HG03439 (cell line): ENCODE measurements at regions not wholly inside any gene's neighbourhood (a gene's known extent, or its start where the extent isn't known, plus 50 kb on each side); places are given as distances from the start of the nearest gene placed in this dataset.

ENCODE experiments used
- ATAC-seq: cut with Tn5 transposase; IDR thresholded peaks from one replicate; pipeline ENCODE4 v1.9.1; 2021; ENCODE audit warnings: mild to moderate bottlenecking, moderate library complexity; ENCODE audit not compliant: unreplicated experiment

DNA sequence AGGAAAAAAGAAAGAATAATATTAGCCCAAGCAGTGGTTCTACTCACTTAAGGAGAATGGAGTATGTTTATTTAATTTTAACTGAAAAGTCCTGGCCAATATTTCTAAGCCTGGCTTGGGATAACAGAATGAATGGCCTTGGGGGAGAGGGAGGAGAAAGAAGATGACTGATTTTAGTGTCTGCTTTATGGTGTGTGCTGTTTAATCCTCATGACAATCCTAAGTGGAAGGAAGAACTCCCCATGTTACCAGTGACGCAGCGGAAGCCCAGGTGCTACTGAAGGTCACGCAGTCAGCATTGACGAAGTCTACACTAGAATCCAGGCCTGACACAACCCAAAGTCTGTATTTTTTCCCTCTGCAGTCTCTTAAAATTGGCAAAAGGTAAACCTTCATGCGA lies 50.5 kb downstream of the PALM2AKAP2 start:
- no peak for ATAC-seq

GRCh38 chr9:109831998-109832658 lies 52.1 kb downstream of the PALM2AKAP2 start:
- ATAC-seq, result no peak

GRCh38 chr9:109834855-109835254 lies 54.9 kb downstream of the PALM2AKAP2 start:
- ATAC-seq, result no peak

DNA sequence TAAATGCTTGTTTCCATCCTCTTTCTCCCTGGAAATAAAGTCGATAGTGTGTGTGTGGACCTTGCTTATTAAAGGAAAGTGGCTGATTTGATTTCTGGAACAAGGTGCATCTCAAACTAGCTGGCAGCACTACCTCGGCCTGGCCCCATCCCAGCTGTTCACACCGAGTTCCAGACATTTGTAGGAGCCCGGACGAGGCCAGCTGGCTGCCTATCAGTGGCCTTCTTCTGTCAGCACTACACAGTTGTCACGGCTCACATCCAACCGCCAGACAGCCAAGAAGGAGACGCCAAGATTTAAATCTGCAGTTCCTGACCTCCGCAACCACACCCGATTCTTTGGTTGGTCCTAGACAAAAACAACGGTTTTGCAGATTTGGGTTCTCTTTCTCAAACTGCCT lies 63.6 kb downstream of the PALM2AKAP2 start:
- ATAC-seq, result no peak

- ATAC-seq, result no peak
These were observed 65.2 kb downstream of the PALM2AKAP2 start for GRCh38 chr9:109845226-109845625.

GRCh38 chr9:109846776-109847175 lies 66.8 kb downstream of the PALM2AKAP2 start:
- no peak for ATAC-seq

- no peak for ATAC-seq
These were observed 72.6 kb downstream of the PALM2AKAP2 start for GRCh38 chr9:109852556-109852955.

DNA sequence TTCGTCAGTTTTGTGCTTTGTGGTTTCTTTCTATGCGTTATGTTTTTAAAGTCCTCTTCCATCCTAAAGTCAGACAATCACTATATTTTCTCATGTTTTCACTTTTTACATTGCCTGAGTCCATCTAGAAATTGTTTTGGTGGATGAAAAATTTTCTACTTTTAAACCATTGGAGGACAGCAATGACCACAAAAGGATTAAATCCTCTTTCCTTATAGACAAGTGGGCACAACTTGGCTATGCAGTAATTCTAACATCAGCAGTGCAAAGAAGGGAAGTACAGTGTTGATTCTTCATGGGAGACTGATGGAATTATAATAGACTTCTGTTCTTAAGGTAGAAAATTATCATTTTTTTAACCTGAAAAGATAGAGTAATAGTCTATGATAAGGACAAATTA lies 75.5 kb downstream of the PALM2AKAP2 start:
- no peak for ATAC-seq

DNA sequence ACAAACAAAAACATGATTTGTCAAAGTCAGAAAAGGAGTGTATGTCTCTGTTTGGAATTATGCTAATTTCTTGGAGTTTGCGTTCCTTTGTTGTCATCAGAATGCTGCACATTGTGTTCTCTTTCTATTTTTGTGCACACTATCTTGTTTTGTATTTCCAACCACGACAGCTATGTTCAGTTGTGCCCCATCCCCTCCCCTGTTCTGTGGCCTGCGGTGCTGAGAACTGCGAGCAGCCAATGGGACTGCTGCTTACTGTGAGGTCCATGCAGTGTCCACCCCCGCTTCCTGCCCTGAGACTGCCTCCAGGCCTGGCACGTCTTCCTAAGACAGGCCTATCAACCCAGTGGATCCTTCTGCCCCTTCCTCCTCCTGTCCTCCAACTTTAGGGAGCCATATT lies 76.8 kb downstream of the PALM2AKAP2 start:
- no peak for ATAC-seq

GRCh38 chr9:109857336-109857735 lies 77.3 kb downstream of the PALM2AKAP2 start:
- ATAC-seq, result no peak

DNA sequence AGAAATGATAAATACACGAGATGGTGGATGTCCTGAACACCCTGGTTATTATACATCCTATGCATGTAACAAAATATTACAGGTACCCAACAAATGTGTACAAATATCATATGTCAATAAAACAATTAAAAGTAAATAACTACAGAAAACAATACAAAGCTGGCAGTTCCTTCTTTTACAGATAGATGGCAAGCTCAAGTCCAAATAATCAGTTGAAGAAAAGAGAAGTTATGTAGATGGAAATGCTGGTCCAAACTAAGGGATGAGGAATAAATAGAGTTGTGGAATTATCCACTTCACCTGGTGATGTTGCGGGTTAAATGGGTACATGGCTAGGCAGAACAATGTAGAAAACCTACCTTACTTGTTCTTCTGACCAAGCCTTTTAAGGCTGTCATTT lies 79.4 kb downstream of the PALM2AKAP2 start:
- ATAC-seq, result no peak

GRCh38 chr9:109860521-109860920 lies 80.5 kb downstream of the PALM2AKAP2 start:
- no peak for ATAC-seq

DNA sequence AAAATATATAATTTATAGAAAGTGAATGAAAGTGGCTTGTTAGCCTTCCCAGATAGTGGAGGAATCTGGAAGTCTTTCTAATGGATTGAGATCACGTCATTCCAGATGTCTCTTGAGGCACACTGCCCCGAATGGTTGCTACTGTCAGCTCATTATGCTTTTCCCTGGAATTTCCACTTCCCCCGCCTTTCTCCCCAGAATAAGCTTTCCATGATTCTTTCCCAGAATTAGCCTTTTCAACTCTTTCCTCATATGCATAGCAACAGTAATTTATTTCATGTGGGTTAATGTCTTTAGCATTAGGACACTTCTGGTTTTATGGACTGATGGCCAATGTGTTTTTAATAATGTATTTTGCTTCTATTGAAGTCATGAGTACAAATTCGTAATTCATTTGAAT lies 81.5 kb downstream of the PALM2AKAP2 start:
- ATAC-seq, result no peak

DNA sequence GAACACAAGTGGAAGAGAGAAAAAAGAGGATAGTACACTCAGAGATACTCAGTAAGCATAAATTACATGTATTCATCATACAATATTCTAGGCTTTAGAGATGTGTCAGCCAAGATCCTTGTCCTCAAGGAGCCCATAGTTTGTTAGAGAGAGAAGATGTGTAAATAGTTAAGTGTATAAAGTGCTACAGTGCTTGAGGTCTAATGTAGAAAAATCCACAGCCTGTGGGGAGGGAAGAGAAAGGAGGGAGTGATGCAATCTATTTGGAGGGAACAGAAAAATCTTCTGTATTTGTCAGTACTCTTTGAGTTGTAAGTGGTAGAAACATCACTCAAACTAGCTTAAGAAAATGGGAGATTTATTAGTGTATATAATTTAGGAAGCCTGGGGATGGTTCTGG lies 81.9 kb downstream of the PALM2AKAP2 start:
- no peak for ATAC-seq

DNA sequence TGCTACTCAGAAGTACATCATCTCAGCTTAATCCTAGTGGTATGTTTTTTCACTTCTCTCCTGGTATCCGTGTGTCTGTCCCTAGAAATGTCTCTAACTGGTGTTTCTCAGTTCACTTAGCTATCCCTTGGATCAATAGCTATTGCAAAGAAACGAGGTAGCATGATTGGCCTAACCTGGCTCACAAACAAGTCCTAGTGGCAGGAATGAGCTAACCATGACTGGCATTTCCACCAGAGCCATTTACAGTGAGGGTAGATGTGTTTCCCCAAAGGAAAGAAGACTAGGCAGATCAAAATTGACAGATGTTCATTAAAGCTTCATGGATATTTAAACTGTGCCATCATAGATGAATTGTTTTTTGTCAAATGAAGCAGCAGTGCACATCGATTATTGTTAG lies 82.5 kb downstream of the PALM2AKAP2 start:
- ATAC-seq, result no peak

DNA sequence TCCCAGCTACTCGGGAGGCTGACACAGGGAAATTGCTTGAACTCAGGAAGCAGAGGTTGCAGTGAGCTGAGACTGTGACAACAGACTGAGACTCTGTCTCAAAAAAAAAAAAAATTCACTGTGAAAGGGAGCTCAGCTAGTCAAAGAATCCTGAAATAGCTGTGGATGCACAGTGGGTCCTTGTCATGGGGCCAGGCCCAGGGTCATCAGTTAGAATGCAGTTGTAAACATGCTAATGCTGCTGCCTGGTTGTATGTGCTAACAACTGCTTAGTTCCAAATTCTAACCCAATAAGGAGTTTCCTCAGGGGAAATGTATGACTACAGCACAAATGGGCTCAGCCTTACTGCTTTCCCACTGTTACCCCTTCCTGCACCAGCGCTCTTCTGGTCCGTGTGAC lies 84.0 kb downstream of the PALM2AKAP2 start:
- ATAC-seq, result no peak

- ATAC-seq, result no peak
These were observed 85.5 kb downstream of the PALM2AKAP2 start for GRCh38 chr9:109865521-109865920.

GRCh38 chr9:109868207-109868606 lies 88.2 kb downstream of the PALM2AKAP2 start:
- no peak for ATAC-seq

- ATAC-seq, result no peak
These were observed 88.7 kb downstream of the PALM2AKAP2 start for GRCh38 chr9:109868722-109869121.

- no peak for ATAC-seq
These were observed 90.4 kb downstream of the PALM2AKAP2 start for GRCh38 chr9:109870365-109870764.

- no peak for ATAC-seq
These were observed 92.9 kb downstream of the PALM2AKAP2 start for GRCh38 chr9:109872901-109873300.

DNA sequence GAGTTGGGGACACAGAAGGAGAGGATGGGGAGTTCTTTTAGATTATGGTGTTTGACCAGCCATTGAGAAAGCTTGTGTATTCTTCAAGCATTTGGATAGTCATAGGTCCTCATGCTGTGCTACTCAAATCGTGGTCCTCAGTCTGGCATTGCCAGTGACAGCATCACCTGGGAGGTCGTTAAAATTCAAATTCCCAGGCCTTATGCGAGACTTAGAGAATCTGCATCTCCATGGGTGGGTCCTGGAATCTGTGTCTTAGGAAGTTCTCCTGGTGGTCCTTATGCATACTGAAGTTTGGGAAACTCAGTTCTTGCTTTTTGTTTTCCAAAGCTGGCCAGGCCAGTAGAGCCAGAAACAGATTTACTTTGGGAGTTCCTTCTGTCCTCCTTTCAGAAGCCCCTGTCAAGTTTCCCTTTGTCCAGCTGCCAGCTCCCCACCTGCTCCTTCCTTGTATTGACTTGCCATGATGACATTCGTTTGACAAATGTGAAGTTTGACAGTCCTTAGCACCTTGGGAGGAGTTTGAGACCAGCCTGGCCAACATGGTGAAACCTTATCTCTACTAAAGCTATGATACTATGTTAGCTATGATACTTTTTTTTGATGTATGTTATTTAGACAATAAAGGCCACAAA lies 95.6 kb downstream of the PALM2AKAP2 start:
- ATAC-seq, result no peak
